A673 (cell line): ENCODE measurements at regions not wholly inside any gene's neighbourhood (a gene's known extent, or its start where the extent isn't known, plus 50 kb on each side); places are given as distances from the start of the nearest gene placed in this dataset.

ENCODE experiments used
- CTCF ChIP-seq: fragments of 300-800, 200-600 bp; sonication (generic); conservative IDR thresholded peaks from 2 replicates; pipeline ENCODE4 v1.5.1; 2017; ENCODE audit warnings: low read depth, mild to moderate bottlenecking, antibody characterized with exemption, low read length, moderate library complexity, mixed read lengths
- EZH2 ChIP-seq: fragments of 200-600 bp; sonication (generic); IDR thresholded peaks from 2 replicates; pipeline ENCODE4 v1.6.1; 2017; ENCODE audit warnings: borderline replicate concordance, low read depth, mild to moderate bottlenecking, mixed read lengths, antibody characterized with exemption, low read length; ENCODE audit not compliant: poor library complexity, severe bottlenecking

GRCh38 chr15:85988741-85989140 is 90.9 kb upstream of the AGBL1 start:
- no peak for TF ChIP-seq CTCF
- TF ChIP-seq EZH2 = no peak
